ENCODE measurements at regions not wholly inside any gene's neighbourhood (a gene's known extent, or its start where the extent isn't known, plus 50 kb on each side); places are given as distances from the start of the nearest gene placed in this dataset.

DNA sequence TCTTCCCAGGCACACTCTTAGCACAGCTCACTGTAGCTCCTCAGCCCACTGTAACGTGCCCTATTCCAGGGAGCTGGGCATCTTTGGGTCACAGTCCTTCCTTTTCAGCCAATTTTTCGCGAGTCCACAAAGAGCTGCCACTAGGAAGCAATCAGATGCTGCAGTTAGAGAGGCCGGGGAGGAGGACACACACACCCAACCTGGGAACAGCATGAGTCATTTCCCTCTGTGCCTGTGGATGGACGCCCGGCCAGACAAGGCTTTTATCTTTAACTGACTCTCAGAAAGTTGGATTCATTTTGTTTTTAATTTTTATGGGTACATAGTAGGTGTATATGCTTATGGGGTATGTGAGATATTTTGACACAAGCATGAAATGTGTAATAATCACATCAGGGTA lies 918.6 kb downstream of the UQCRFS1 start:
- DNase-seq (ENCODE audit: low spot score in 2 of 2), result no peak
- intact Hi-C loops (cut with DNase I; ENCODE audit: low total_unique reads), result no loop called here
- TF ChIP-seq POLR2A (IDR thresholded peaks at IDR 0.05) (no peak), POLR2AphosphoS5 (IDR thresholded peaks at IDR 0.05) (no peak)
- TF ChIP-seq, protein P1, sequence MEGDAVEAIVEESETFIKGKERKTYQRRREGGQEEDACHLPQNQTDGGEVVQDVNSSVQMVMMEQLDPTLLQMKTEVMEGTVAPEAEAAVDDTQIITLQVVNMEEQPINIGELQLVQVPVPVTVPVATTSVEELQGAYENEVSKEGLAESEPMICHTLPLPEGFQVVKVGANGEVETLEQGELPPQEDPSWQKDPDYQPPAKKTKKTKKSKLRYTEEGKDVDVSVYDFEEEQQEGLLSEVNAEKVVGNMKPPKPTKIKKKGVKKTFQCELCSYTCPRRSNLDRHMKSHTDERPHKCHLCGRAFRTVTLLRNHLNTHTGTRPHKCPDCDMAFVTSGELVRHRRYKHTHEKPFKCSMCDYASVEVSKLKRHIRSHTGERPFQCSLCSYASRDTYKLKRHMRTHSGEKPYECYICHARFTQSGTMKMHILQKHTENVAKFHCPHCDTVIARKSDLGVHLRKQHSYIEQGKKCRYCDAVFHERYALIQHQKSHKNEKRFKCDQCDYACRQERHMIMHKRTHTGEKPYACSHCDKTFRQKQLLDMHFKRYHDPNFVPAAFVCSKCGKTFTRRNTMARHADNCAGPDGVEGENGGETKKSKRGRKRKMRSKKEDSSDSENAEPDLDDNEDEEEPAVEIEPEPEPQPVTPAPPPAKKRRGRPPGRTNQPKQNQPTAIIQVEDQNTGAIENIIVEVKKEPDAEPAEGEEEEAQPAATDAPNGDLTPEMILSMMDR (IDR thresholded peaks at IDR 0.05), result no peak

DNA sequence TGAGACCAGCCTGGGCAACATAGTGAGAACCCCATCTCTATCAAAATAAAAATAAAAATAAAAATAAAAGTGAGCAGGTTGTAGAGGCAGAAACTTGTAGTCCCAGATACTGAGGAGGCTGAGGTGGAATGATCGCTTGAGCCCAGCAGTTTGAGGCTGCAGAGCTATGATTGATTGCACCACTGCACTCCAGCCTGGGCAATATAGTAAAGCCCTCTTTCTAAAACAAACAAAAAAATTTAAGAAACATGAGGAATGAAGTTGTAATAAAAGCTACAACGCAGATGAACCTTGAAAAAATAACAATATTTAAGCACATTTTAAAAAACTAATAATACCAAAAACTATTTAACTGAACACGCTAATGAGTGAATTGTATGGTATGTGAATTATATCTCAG lies 919.3 kb downstream of the UQCRFS1 start:
- Histone ChIP-seq H3K9me3 (no peaks in the 10 kb centered on the region), H3K4me3 (no peak overlapping the region), H3K4me1 (no peaks in the 10 kb centered on the region), H3K36me3 (no peaks in the 10 kb centered on the region), H3K27me3 (no peaks in the 10 kb centered on the region), H3K27ac (no peak overlapping the region)
- DNase-seq (ENCODE audit: low spot score in 2 of 2), result no peak
- intact Hi-C loops (cut with DNase I; ENCODE audit: low total_unique reads), result no loop called here
- TF ChIP-seq POLR2A (IDR thresholded peaks at IDR 0.05), result no peak

More for the DNA sequence above, 918.6 kb downstream of the UQCRFS1 start:
- no peak overlapping the region for H3K27ac ChIP-seq
- H3K36me3 ChIP-seq, result no peaks in the 10 kb centered on the region
- H3K27me3 ChIP-seq, result no peaks in the 10 kb centered on the region
- H3K4me3 ChIP-seq, result no peak overlapping the region
- H3K4me1 ChIP-seq, result no peaks in the 10 kb centered on the region
- H3K9me3 ChIP-seq, result no peaks in the 10 kb centered on the region

DNA sequence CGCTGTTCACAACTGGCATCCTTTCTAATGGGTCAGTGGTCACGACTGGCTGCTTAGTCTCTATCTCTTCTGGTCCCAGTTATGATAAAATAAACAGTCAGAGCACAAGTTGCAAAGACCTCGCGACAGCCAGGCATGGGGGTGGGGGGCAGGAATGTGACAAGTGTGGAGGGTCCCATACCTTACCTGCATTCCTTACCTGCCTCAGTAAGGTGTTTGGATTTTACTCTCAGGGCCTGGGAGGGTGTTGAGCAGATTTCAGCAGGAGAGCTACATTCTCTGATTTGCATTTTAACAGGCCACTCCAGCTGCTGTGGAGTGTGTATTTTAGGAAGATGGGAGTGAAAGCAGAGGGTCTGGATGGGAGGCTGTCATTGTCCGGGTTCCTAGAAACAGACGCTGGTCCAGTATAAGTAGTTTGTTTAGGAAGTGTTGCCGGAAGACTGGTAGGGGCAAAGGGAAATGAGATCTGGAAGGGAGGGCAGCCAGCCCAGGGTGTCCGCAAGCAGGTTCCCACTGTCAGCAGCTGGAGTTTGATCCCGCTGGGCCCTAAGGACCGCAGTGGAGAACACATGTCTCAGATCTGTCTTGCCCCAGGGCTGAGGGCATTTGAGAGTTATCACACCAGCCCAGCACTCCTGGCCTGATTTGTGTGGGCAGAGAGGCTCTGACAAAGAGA lies 920.0 kb downstream of the UQCRFS1 start:
- Histone ChIP-seq H3K4me1 (no peaks in the 10 kb centered on the region), H3K4me3 (no peak overlapping the region), H3K27me3 (no peaks in the 10 kb centered on the region), H3K27ac (no peak overlapping the region), H3K9me3 (no peaks in the 10 kb centered on the region), H3K36me3 (no peaks in the 10 kb centered on the region)
- intact Hi-C loops (cut with DNase I; ENCODE audit: low total_unique reads), result no loop called here
- no peak for DNase-seq (ENCODE audit: low spot score in 2 of 2)
- TF ChIP-seq, protein P1 (IDR thresholded peaks at IDR 0.05), result no peak
- TF ChIP-seq POLR2A (IDR thresholded peaks at IDR 0.05), result no peak
- no peak for TF ChIP-seq POLR2AphosphoS5 (IDR thresholded peaks at IDR 0.05)

DNA sequence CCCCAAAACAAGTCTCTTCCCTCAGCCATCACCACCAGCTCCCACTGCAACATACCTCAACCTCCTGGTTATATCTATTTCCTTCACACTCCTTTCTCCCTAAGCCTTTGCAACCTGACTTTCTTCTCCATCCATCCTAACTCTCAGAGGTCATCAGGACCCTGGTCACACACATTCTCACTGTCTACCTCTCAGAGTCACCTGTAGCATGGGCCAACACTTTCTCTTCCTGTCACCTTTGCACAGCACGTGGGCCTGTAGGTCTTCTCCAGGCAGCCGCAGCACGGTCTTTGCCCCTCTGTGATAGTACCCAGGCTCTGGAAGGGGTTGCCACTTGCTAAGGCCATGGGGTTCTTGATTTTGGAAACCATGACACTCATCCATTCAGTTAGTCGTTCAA lies 921.1 kb downstream of the UQCRFS1 start:
- intact Hi-C loops (cut with DNase I; ENCODE audit: low total_unique reads), result no loop called here
- no peaks in the 10 kb centered on the region for H3K4me1 ChIP-seq
- no peak overlapping the region for H3K4me3 ChIP-seq
- no peaks in the 10 kb centered on the region for H3K36me3 ChIP-seq
- no peak overlapping the region for H3K27ac ChIP-seq
- TF ChIP-seq POLR2A (IDR thresholded peaks at IDR 0.05), result no peak
- TF ChIP-seq, protein P1 (IDR thresholded peaks at IDR 0.05), result no peak
- no peak for TF ChIP-seq POLR2AphosphoS5 (IDR thresholded peaks at IDR 0.05)
- H3K9me3 ChIP-seq, result no peaks in the 10 kb centered on the region
- no peak for DNase-seq (ENCODE audit: low spot score in 2 of 2)
- no peaks in the 10 kb centered on the region for H3K27me3 ChIP-seq

DNA sequence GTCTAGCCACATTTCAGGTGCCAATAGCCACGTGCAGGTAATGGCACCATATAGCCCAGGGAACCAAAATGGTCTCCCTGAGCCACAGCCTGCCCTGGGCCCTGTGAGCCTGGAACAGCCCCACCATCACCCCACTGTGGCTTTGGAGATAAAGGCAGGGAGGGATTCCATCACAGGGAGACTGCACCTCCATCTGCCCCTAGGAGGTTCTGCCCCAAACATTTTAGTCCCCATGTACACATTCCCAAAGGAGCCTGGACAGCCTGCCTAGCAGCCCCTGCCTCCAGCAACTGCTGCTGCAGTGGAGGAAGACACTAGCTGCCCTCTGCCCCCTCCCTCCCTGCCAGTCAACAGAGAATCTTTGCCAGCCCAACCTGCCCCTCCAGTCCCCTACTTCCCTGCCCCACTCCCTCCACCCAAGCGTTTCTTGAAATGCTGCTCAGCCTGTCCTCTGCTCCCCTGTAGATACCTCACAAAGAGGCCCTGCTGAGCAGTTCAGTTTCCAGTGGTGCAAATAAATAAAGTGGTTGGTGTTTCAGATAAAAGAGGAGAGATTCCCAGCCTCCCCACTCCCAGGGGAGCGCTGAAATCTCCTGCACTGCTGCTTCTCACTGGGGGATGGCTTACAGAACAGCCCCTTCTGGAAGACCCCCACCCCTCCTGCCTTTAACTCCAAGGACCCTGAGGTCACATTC lies 921.8 kb downstream of the UQCRFS1 start:
- TF ChIP-seq, protein P1 (IDR thresholded peaks at IDR 0.05), result no peak
- TF ChIP-seq POLR2AphosphoS5 (IDR thresholded peaks at IDR 0.05) (no peak), POLR2A (IDR thresholded peaks at IDR 0.05) (no peak)
- DNase-seq (ENCODE audit: low spot score in 2 of 2), result no peak
- Histone ChIP-seq H3K27me3 (no peaks in the 10 kb centered on the region), H3K9me3 (peaks cover 0 to 5% of the 10 kb centered on the region in 2 donors), H3K4me1 (no peaks in the 10 kb centered on the region), H3K36me3 (no peaks in the 10 kb centered on the region), H3K4me3 (no peak overlapping the region), H3K27ac (no peak overlapping the region)
- intact Hi-C loops (cut with DNase I; ENCODE audit: low total_unique reads), result no loop called here
